RWPE2 (cell line): ENCODE measurements at regions not wholly inside any gene's neighbourhood (a gene's known extent, or its start where the extent isn't known, plus 50 kb on each side); places are given as distances from the start of the nearest gene placed in this dataset.
A peak's percentile ranks its signal among the peaks of the same experiment; 100 is the strongest.

ENCODE experiments used
- ATAC-seq: fragments of 200-7000 bp; cut with Tn5 transposase; 3 replicates; pipeline ENCODE4 v1.9.1; 2021; ENCODE audit warnings: low read depth
- DNase-seq: peaks from one replicate; pipeline ENCODE4 v3.0.0-alpha.2; 2020; ENCODE audit warnings: low spot score
- H3K27ac ChIP-seq: fragments of 450-650 bp; 2 replicates; pipeline ENCODE4 v1.5.1; 2017; ENCODE audit warnings: mild to moderate bottlenecking; ENCODE audit not compliant: poor library complexity, severe bottlenecking
- H3K27me3 ChIP-seq: fragments of 250-450 bp; sonication (Bioruptor Pico); 2 replicates; pipeline ENCODE4 v1.5.1; 2021; ENCODE audit warnings: mild to moderate bottlenecking, moderate library complexity; ENCODE audit not compliant: insufficient read depth, poor library complexity, severe bottlenecking
- H3K36me3 ChIP-seq: fragments of 250-450 bp; sonication (Bioruptor Pico); 2 replicates; pipeline ENCODE4 v1.5.1; 2020; ENCODE audit warnings: low read depth, mild to moderate bottlenecking, moderate library complexity
- H3K4me1 ChIP-seq: fragments of 250-450 bp; sonication (Bioruptor Pico); 2 replicates; pipeline ENCODE4 v1.5.1; 2021; ENCODE audit warnings: mild to moderate bottlenecking, moderate library complexity; ENCODE audit not compliant: insufficient read depth, poor library complexity, severe bottlenecking
- H3K4me3 ChIP-seq: fragments of 250-450 bp; sonication (Bioruptor Pico); 2 replicates; pipeline ENCODE4 v1.5.1; 2021; ENCODE audit warnings: mild to moderate bottlenecking, moderate library complexity; ENCODE audit not compliant: severe bottlenecking
- H3K9me3 ChIP-seq: fragments of 250-450 bp; sonication (Bioruptor Pico); 2 replicates; pipeline ENCODE4 v1.5.1; 2021; ENCODE audit warnings: mild to moderate bottlenecking, moderate library complexity; ENCODE audit not compliant: severe bottlenecking
- TF ChIP-seq, protein P1 (sequence below): fragments of 450-650 bp; IDR thresholded peaks from one replicate; pipeline ENCODE4 v1.5.1; 2017; ENCODE audit warnings: mild to moderate bottlenecking, moderate library complexity; ENCODE audit not compliant: poor library complexity, severe bottlenecking

DNA sequence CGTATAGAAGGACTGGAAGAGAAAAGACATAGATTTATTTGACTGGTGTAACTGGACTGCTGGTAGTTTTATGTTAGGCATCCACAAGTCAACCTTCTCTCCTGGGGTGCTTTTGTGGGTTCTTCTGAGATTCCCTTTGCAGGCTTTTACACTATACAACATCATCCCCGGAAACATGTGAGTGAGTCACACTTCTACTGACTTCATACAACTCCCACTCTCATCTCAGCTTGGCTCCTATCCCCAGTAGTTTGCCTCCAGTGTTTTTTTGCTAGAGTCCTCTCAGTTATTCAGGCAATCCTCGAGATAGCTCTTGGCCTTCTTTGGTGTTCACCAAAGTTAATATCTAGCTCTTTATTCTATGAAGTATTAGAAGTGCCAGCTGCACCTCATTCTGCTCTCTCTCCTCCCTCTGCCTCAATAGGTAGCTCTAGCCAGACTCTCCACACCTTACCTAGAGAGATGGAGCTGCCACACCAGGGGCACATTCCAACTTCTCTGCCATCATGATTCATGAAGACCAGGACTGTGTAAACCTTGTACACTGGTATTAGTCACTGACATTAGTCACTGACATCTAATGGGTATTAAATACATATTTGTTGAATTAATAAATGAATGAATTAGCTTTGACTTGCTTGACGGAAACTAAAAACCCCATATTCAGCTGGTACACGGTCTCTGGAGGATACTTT lies 281.9 kb downstream of the PPP1R3A start:
- TF ChIP-seq, protein P1, sequence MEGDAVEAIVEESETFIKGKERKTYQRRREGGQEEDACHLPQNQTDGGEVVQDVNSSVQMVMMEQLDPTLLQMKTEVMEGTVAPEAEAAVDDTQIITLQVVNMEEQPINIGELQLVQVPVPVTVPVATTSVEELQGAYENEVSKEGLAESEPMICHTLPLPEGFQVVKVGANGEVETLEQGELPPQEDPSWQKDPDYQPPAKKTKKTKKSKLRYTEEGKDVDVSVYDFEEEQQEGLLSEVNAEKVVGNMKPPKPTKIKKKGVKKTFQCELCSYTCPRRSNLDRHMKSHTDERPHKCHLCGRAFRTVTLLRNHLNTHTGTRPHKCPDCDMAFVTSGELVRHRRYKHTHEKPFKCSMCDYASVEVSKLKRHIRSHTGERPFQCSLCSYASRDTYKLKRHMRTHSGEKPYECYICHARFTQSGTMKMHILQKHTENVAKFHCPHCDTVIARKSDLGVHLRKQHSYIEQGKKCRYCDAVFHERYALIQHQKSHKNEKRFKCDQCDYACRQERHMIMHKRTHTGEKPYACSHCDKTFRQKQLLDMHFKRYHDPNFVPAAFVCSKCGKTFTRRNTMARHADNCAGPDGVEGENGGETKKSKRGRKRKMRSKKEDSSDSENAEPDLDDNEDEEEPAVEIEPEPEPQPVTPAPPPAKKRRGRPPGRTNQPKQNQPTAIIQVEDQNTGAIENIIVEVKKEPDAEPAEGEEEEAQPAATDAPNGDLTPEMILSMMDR = no peak
- Histone ChIP-seq H3K4me3 (no peak overlapping the region), H3K9me3 (no peaks in the 10 kb centered on the region), H3K27ac (peak overlapping the region; percentile 92), H3K4me1 (peaks cover 55% of the 10 kb centered on the region), H3K36me3 (no peaks in the 10 kb centered on the region), H3K27me3 (no peaks in the 10 kb centered on the region)
- no peak for DNase-seq
- peak; percentile 96 for ATAC-seq

DNA sequence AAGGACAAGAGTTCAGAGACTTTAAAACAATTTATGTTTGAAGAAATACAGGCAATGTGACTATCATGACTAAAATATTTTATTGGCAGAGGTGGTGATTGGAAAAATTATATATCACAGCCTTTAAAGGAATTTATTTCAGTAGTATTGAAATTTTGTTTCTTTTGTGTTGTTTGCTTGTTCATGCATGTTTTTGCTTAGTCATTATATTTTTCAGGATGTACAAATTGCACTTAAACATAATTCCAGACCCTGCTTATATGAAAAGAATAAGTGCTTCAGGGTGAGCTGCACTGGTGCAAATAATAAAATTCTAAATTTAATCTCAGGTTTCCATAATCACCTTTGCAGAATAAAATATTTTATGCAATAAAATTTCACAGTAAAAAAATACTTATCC lies 283.3 kb downstream of the PPP1R3A start:
- H3K4me3 ChIP-seq = no peak overlapping the region
- TF ChIP-seq, protein P1 = no peak
- H3K4me1 ChIP-seq = peaks cover 55% of the 10 kb centered on the region
- no peaks in the 10 kb centered on the region for H3K36me3 ChIP-seq
- H3K27me3 ChIP-seq = no peaks in the 10 kb centered on the region
- DNase-seq (no peak), ATAC-seq (no peak)
- no peaks in the 10 kb centered on the region for H3K9me3 ChIP-seq
- H3K27ac ChIP-seq = peak overlapping the region; percentile 92

DNA sequence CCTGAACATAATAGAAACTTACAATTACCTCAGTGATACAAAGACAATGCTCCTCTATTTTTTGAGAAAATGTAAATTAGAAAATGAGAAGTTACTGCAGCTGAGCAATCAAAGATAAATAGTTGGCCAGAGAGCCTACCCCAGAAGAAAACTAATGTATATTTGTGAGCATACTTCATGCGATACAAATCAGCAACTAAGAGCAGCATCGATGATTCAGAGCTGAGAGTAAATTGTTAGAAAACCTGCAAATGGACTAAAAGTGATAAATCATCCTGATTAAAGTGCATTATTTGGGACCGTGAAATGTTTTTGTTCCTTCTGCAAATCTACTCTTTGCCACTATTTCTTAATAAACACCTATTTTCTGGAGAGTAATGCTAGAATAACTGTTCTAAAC lies 285.7 kb downstream of the PPP1R3A start:
- Histone ChIP-seq H3K27me3 (no peaks in the 10 kb centered on the region), H3K27ac (peak overlapping the region; percentile 15), H3K9me3 (no peaks in the 10 kb centered on the region), H3K4me3 (no peak overlapping the region), H3K4me1 (peaks cover 42% of the 10 kb centered on the region), H3K36me3 (no peaks in the 10 kb centered on the region)
- TF ChIP-seq, protein P1 = no peak
- ATAC-seq = no peak
- no peak for DNase-seq

DNA sequence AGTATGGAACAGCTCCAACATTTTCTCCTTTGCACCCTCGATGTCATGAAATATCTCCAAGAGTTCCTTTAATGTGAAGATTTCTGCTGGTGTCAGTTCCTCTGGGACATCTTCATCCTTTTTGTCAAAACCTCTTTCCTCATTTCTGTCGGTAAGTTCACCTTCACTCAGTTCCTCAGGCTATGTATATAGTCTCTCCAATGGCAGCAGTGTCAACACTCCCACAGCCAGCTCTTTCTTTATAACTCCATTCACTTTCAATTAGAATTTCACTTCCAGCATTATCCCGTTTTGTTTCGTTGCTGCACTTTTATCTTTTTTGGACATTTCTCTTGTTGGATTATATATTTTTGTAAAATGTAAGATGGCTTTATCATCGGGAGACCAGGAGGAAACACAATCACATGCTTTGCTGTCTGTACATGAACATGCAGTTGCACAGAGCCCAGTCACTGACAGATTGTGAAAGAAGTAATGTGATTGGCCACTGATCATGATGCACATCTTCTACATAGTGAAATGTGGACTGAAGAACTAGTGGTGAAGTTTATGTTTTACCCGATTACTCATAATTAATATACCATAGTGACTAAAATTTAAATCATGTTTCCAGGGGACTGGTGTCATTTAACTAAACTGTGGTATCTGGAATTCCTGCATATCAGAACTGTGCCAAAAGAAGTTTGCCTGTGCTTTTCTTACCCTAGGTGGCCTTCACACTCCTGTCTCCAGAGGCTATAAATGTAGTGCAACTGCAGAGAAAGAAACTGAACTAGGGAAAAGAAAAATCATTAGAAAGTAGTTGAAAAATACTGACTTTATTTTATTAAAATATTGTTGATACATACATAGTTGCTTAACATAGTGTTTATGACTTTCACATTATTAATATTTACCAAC lies 289.6 kb downstream of the PPP1R3A start:
- no peaks in the 10 kb centered on the region for H3K27me3 ChIP-seq
- peak; percentile 48; the same call in 1 of the 3 replicates for ATAC-seq
- H3K9me3 ChIP-seq = no peaks in the 10 kb centered on the region
- H3K27ac ChIP-seq = no peak overlapping the region
- no peak overlapping the region for H3K4me3 ChIP-seq
- peaks cover 8% of the 10 kb centered on the region for H3K4me1 ChIP-seq
- TF ChIP-seq, protein P1 = no peak
- no peak for DNase-seq
- no peaks in the 10 kb centered on the region for H3K36me3 ChIP-seq
